HG02759 (cell line): ENCODE measurements at regions not wholly inside any gene's neighbourhood (a gene's known extent, or its start where the extent isn't known, plus 50 kb on each side); places are given as distances from the start of the nearest gene placed in this dataset.

Experiments
- ATAC-seq: cut with Tn5 transposase; IDR thresholded peaks from one replicate; pipeline ENCODE4 v1.9.1; 2021; ENCODE audit warnings: mild to moderate bottlenecking, moderate library complexity; ENCODE audit not compliant: unreplicated experiment

DNA sequence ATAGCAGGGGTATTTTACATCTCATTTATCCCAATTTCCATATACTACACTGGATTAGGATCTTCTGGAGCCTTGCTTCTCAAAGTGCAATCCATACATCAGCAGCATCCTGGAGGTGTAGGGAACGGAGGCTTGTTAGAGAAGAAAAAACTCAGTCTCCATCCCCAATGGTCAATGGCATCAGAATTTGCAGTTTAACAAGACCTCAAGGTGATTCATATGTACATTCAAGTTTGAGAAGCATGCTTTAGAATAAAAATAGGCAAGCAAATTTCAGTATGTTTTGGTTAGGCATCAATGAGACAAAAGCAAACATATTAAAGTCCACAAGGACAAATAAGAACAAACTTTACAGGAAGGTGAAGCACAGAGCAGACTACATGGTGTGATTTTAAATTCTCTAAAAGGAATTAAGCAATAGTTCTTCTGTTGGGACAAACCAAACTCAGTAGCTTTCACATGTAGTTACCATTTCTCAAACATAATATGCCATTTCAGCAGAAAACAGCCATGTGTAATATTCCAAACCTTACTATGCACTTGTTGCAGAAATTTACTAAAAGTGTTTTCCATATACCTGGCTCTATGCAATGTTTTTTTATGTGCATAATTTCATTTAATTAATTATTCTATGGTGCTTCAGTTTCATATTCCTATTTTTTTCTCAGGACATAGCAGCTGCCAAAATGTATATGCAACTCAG, 360.3 kb upstream of the NECTIN3 start:
- ATAC-seq = no peak

DNA sequence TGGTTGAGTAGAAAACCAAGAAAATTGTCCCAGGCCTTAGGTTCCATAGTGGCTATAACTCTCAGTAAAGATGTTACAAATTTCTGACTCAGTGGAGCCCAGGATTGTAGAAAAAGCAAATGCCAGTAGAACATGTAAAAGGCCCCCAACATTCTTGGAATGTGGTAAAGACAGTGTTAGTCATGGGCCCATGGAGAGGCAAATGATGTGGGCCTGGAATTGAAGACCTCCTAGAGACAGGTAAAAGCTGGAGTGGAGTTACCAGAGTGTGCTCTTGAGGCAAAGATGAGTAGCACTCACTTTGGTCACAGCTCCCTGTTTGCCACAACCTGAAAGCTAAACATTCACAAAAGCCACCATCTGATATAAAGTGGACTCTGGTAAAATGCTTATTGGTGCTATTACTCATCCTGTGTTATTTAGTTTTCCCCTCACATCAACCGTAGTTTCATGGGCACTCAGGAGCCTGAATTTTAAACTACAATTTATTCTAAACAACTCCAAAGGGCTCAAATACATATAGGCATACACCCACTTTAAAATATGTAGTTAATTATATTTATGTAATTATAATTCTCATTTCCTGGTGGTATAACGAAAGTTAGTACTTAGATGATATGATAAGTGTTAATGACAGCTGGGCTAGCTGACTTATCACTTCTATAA, 359.6 kb upstream of the NECTIN3 start:
- ATAC-seq = no peak

DNA sequence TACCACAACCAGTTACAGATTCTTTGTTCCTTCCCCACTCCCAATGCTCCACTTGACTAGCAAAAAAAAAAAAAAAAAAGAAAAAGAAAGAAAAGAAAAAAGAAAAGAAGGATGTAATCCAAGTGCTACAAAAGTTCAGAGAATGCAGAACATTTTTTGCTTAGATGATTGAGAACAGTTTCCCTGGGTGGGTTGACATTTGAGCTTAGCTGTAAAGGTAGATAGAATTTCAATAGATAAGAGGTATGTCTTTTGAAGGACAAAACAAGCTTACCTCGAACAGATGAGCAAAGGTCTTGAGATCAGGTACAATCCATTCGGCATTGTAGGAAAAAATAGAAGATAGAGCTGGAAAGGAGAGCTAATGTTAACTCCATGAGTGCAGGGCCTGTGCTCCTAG, 344.6 kb upstream of the NECTIN3 start:
- ATAC-seq = no peak

DNA sequence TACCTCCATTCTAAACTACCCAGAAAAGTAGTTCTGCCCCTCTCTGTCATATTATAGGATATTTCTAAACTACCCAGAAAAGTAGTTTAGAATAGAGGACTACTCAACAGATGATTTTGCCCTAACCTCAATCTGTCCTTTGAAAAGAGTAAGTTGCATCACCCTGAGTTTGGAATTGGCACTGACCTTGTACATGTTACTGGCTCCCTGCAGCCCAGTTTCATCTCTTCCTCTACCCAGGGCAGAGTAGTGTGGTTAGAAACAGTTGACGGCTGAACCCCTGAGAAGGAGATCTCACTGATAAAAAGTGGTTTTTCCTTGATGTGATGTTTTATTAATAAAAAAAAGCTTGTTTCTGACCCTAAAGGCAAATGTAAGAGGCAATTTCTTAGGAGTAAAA, 340.5 kb upstream of the NECTIN3 start:
- ATAC-seq = no peak

DNA sequence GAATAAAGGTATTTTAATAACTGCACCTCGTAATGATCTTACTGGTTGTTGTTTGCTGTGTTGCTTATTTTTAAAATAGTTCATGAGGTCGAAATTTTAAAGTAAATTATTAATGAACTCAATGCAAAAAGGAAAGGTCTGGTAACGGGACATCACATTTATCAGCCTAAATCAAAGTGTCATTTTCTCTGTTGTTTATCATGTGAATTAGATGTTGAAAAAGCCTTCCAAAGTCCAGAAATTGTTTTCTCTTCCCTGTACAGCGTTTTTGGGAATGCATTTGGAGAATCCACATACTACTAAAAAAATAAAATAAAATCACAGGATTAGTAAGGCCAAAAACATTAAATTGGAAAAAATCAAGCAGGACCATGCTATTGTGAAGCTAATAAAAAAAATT, 339.2 kb upstream of the NECTIN3 start:
- ATAC-seq = no peak

DNA sequence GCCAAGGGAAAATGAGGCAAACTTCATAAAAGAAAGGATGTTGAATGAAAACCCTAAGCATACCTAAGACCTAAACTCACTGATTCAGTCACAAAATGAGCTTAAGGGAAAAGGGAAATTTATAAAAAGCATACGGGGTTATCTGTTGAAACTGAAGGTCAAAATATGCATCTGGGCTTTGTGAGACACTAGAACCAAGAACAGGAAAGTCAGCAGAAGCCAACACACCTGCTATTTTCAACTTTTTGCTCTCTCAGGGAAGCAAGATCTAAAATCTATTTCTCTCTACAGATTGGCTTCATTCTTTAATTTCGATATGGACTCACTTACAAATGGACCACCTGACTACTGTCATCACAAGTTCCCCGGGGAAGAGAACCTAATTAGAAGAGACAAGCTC, 338.6 kb upstream of the NECTIN3 start:
- no peak for ATAC-seq

DNA sequence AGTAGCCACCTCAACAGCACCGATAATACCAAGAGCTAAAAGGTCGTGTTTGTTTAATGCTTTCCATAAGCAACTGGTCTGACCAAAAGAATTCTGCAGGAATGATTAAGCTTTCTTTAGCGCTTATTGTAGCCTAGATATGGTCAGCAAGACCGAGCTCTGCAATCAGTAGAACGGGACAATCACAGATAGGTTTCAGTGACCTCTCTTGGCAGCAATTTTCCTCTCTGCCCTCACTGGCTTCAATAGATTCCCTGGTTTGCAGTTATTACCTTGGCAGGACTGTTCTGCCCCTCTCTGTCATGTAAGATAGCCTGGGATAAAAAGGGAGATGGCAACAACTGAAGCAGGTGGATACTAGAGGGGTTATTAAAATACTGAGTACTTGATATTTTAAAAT, 337.1 kb upstream of the NECTIN3 start:
- ATAC-seq = no peak

DNA sequence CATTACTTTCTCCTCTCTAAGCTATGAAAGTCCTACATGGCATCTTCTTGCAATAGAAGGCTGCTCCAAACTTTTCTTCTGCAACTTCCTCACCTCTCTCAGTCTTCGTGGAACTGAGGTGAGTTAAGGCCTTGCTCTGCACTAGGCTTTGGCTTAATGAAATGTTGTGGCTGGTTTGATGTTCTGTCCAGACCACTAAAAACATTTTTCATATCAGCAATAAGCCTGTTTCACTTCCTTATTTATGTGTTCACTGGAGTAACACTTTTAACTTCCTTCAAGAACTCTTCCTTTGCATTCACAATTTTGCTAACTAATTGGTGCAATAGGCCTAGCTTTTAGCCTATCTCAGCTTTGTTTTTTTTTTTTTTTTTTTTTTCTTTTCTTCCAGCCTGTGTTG, 335.3 kb upstream of the NECTIN3 start:
- ATAC-seq = peak; percentile 88

DNA sequence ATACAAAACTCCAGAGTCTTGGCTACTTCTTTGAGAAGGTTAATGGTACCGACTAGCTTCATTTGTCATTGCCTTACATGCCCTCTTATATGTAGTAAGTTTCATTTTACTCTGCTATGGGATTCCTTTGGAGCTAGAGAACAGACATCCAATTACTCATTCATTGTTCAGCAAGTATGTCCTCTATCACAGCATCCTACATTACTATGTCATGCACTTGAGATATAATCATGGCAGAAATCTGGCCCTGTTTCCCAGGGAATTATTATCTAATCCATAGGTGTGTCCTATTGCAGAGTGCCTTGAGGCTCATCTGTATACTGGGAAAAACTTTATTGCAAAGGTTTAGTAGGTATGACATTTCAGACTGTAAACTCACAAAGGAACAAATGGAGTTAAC, 333.1 kb upstream of the NECTIN3 start:
- ATAC-seq = no peak

DNA sequence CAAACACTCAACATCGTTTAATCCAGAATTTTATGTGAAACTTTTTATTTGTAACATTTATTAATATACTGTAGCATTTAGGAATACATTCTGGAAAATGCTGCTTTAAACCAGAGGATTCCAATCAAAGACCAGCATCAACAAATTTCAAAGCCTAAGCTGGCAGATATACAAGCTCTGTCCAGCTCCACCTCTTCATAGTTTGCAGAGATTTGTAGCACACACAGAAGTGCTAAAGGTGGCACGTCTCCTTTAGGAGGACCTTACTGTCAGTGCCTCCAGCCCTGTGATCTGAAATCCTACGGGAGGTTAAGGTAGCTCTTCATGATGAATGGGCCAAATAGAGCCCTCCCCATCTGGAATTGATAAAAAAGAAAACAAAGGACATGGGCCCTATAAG, 329.7 kb upstream of the NECTIN3 start:
- no peak for ATAC-seq

DNA sequence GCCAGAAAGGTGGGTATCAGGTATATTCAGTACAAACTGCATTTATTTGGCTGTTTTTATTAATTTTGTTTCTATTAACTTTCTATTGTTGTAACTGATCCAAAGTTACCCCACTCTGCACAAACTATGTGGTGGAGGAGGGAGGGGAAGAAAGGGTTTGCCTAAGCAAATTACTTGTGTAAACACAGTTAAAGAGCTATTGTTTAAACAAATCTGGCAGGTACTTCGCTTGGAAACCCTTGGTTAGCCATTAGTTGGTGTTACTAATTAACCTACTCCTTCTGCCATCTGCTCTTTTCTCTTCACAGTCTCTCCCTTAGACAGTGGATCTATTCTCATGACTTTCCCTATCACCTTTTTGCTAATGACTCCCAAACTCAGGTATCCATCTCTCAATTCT, 328.4 kb upstream of the NECTIN3 start:
- peak; percentile 79 for ATAC-seq

DNA sequence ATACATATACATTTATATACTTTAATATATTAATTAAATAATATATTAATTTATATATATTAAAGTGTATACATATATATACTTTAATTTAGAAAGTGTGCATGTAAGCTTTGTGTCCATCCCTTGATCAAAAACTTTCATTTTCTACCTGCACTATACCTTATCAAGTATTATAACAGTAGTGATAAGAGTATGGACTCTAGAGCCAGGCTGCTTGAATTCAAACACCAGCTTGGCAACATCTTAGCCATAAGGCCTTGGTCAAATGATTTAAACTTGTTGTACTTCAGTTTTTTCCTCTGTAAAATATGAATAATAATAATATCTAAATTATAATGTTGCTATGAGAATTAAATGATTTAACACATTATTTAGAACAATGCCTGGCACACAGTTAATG, 327.6 kb upstream of the NECTIN3 start:
- no peak for ATAC-seq

DNA sequence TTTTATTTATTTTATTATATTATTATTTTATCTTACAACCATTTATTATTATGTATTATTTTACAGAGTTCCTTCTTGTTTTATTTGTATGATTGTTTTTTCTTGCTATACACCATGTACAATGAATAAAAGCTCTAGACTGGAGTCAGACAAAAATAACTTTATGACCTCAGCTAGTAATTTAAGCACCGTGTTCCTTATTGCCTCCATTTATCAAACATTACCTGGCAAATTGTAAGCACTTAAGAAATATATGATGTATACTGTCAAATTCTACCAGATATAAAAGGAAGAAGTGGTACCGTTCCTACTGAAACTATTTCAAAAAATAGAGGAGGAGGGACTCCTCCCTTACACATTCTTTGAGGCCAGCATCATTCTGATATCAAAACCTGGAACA, 326.9 kb upstream of the NECTIN3 start:
- ATAC-seq = no peak

DNA sequence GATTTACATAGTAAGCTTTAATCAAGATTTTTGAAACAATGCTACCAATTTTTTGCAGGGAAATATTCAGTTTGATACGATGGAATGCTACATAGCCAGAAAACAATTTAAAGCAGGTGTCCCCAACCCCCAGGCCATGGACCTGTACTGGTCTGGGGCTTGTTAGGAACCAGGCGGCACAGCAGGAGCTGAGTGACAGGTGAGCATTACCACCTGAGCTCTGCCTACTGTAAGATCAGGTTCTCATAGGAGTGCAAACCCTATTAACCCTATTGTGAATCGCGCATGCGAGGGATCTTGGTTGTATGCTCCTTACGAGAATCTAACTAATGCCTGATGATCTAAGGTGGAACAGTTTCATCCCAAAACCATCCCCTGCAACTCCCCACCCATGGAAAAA, 322.6 kb upstream of the NECTIN3 start:
- ATAC-seq = no peak

DNA sequence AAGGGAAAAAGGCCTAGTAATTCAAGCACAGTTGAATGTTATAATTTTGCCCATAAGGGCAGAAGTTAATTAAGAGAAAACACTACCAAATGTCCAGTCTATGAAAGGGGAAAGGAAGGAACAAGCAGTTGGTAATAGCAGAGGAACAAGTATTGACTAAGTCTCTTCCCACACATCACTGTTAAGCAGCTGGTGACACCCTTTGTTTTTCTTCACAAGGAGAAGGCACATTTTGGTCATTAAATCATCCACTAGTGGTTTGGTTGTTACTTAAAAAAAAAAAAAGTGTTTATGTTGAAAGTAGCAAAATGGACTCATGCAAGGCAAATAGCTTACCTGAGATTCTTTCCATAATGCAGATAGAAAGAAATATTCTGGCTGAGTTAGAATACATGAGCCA, 321.4 kb upstream of the NECTIN3 start:
- ATAC-seq = no peak

DNA sequence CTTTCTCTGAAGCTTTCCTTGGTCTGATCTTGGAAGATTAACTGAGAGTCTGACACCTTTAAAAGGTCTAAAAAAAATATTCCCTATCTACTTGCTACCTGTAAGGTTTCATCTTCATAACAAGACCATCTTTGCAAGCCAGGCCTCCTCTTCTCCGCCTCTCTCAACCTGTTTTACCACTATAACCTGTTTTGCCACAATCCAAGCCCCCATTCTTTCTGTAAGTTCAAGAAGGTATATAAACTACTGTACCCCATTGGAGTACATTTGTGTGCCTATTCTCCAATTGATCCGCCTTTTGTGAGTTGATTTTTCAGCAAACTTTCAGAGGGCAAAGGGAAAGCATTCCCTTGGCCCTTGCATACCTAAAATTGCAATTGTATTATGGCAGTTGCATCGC, 319.3 kb upstream of the NECTIN3 start:
- no peak for ATAC-seq

DNA sequence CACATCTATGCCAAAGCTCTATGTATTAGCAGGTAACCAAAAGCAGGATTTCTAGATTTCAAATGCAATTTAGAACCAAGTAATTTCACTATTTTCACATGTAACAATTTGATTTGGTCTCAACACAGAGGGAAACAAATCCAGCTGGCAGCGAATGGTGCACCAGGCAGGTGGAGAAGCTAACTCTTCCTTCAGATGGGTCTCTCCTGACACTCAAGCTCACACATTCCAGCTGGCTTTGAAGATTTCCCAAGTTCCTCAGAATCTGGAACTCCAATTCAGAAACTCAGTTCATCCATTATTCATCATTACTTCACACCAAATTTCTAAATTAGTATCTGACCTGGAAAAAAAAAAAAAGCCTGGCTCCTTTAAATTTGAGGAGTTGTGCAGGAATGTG, 318.1 kb upstream of the NECTIN3 start:
- no peak for ATAC-seq

DNA sequence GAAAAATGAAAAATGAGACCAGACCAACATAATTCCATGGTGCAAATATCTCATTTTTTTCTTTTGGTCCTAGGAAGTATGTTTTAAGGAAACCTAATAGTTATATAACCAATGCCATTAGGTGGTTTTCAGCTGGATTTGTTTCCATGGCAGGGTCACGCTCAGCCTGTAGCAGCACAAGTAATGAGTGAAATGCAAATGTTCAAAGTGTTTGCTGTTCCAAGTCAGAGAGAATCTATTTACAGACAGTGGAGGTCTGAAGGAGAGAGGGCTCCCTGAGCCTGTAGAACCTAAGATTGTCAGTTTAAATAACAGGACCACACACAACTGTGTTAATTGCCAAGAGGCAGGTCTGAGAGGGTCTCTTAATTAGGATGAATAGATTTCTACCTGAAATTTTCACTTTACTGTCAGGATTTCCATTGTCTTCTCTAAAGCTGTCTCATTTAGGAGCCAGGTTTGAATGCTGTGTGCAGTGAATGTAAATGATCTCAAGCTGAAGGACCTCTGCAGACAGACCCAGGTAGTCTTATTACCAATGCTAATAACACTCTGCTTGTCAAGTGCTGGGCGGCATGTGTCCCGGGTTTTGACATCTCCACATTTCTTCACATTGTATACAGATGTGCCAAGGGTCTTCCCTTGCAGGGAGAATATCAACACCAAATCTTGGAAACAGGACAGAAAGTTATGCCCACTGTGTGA, 317.3 kb upstream of the NECTIN3 start:
- no peak for ATAC-seq

DNA sequence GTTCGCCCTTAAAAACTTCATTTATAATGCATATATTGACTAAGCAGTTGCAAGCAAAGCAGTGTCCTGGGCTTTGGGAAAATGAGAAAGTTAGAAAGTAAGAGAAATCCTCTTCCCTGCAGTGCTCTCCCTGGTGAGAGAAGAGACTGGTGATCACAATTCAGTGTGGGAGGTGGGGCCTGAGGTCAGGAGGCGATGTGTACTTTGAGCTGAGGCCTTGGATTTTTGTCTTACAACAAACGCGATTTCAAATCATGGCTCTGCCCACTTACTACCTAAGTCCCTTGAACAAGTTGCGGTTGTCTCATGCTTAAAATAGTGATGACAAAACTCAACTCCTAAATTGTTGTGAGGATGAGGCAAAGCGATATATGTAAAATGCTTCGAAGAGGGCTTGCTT, 316.3 kb upstream of the NECTIN3 start:
- no peak for ATAC-seq

DNA sequence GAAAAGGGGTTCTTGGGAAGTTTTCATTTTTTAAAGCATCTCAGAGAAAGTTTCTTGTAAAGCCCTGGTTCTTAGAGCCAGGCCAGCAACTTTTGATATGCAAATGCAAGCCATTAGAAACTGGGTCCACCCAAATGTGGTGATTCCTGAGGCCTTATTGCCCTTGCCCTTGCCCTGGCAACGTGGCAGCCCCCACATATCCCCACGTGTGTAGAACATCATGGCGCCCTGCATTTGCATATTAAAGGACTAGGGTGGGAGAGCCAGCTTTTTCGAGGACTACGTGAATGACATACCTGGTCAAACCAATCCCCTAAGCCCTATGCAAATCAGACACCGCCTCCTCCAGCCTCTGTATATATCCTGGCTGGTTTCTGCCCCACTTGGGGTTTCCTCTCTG, 314.9 kb upstream of the NECTIN3 start:
- no peak for ATAC-seq

DNA sequence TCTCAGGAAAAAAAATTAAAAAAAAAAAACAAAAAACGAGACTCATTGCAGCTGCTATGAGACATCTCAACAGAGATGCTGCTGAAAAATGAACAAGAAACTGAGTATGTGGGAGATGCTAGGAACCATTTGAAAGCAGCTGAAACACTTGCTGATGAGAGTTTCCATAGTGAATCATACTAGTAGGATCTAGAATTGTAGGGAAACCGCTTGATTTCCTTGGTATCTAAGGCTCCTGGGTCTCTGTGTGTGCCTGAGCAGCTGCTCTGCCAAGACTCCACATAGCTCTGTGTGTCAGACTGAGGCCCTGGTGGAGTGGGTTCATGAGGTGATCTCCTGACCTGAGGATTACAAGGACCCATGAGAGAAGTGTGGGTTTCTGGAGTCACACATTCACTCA, 313.4 kb upstream of the NECTIN3 start:
- ATAC-seq = no peak

DNA sequence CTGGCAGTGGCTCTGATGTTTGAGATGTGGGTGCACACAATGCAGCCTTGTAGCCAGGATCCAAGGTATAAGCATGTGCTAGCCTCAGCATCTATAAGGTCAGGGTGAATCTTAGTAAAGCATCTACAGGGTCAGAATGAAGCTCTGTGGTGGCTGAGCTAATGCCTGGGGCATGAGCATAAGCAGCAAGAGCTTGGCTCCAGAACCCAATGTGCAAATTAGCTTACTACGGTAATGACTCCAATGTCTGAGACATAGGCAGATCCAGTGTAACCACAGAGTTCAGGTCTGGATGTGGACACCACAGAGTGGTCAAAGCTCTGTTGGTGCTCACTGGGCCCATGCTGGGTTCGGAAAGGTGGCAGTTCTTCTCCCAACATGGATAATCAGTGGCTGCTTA, 304.5 kb upstream of the NECTIN3 start:
- no peak for ATAC-seq
